NCI-H524 (cell line): ENCODE measurements at regions not wholly inside any gene's neighbourhood (a gene's known extent, or its start where the extent isn't known, plus 50 kb on each side); places are given as distances from the start of the nearest gene placed in this dataset.
"Not testable (repeated sequence)": the region's sequence is repeated elsewhere in the genome, so short reads cannot be mapped to it uniquely, and the experiment has no call there.

Experiments used
- DNase-seq, 2 experiments: peaks; one replicate each; lab custom pipeline; 2025; lab: John Stamatoyannopoulos, UW

- DNase-seq: no peak
These were observed 3031.0 kb upstream of the TEKT4 start for GRCh38 chr2:91839904-91840868.

GRCh38 chr2:91842264-91842663 lies 3029.0 kb upstream of the TEKT4 start:
- not testable (repeated sequence) for DNase-seq

- DNase-seq: not testable (repeated sequence)
These were observed 3028.3 kb upstream of the TEKT4 start for GRCh38 chr2:91842913-91843312.

GRCh38 chr2:91843723-91844450 lies 3027.3 kb upstream of the TEKT4 start:
- DNase-seq: not testable (repeated sequence)

- DNase-seq: not testable (repeated sequence)
These were observed 3026.8 kb upstream of the TEKT4 start for GRCh38 chr2:91844451-91844825.

GRCh38 chr2:91846388-91846787 lies 3024.8 kb upstream of the TEKT4 start:
- not testable (repeated sequence) for DNase-seq

GRCh38 chr2:91851689-91852420 lies 3019.4 kb upstream of the TEKT4 start:
- not testable (repeated sequence) for DNase-seq

- not testable (repeated sequence) for DNase-seq
These were observed 3014.3 kb upstream of the TEKT4 start for GRCh38 chr2:91856971-91857370.

GRCh38 chr2:91857711-91858110 lies 3013.5 kb upstream of the TEKT4 start:
- DNase-seq: not testable (repeated sequence)

GRCh38 chr2:91871716-91872115 lies 2999.5 kb upstream of the TEKT4 start:
- DNase-seq: not testable (repeated sequence)

GRCh38 chr2:91873416-91873815 lies 2997.8 kb upstream of the TEKT4 start:
- not testable (repeated sequence) for DNase-seq

GRCh38 chr2:91877658-91878210 lies 2993.5 kb upstream of the TEKT4 start:
- not testable (repeated sequence) for DNase-seq

GRCh38 chr2:91895091-91895490 lies 2976.1 kb upstream of the TEKT4 start:
- DNase-seq: not testable (repeated sequence)

GRCh38 chr2:91917602-91918001 lies 2953.6 kb upstream of the TEKT4 start:
- DNase-seq: not testable (repeated sequence)
